ENCODE measurements at regions not wholly inside any gene's neighbourhood (a gene's known extent, or its start where the extent isn't known, plus 50 kb on each side); places are given as distances from the start of the nearest gene placed in this dataset.

- no peak for TF ChIP-seq SMC3 (IDR thresholded peaks at IDR 0.05; ENCODE audit: low read depth, low read length)
- no peak for TF ChIP-seq MXI1 (IDR thresholded peaks at IDR 0.05; ENCODE audit: borderline replicate concordance, low read depth, low read length)
- TF ChIP-seq CTCF (conservative IDR thresholded peaks at IDR 0.05; ENCODE audit: low read depth, low read length), result no peak
- TF ChIP-seq POLR2A (IDR thresholded peaks at IDR 0.05; ENCODE audit: low read depth, low read length), result no peak
- TF ChIP-seq USF2 (IDR thresholded peaks at IDR 0.05; ENCODE audit: low read depth, low read length), result no peak
- TF ChIP-seq CHD1 (IDR thresholded peaks at IDR 0.05; ENCODE audit: low read depth, low read length), result no peak
- no peak for TF ChIP-seq NFE2L2 (IDR thresholded peaks at IDR 0.05; ENCODE audit: low read depth, low read length)
Observed at GRCh38 chr1:118479351-118479750, 294.3 kb upstream of the SPAG17 start.
